GM19467 (cell line): ENCODE measurements at regions not wholly inside any gene's neighbourhood (a gene's known extent, or its start where the extent isn't known, plus 50 kb on each side); places are given as distances from the start of the nearest gene placed in this dataset.

Source experiments
- ATAC-seq: cut with Tn5 transposase; IDR thresholded peaks from one replicate; pipeline ENCODE4 v1.9.1; 2021; ENCODE audit warnings: mild to moderate bottlenecking, moderate library complexity; ENCODE audit not compliant: unreplicated experiment

DNA sequence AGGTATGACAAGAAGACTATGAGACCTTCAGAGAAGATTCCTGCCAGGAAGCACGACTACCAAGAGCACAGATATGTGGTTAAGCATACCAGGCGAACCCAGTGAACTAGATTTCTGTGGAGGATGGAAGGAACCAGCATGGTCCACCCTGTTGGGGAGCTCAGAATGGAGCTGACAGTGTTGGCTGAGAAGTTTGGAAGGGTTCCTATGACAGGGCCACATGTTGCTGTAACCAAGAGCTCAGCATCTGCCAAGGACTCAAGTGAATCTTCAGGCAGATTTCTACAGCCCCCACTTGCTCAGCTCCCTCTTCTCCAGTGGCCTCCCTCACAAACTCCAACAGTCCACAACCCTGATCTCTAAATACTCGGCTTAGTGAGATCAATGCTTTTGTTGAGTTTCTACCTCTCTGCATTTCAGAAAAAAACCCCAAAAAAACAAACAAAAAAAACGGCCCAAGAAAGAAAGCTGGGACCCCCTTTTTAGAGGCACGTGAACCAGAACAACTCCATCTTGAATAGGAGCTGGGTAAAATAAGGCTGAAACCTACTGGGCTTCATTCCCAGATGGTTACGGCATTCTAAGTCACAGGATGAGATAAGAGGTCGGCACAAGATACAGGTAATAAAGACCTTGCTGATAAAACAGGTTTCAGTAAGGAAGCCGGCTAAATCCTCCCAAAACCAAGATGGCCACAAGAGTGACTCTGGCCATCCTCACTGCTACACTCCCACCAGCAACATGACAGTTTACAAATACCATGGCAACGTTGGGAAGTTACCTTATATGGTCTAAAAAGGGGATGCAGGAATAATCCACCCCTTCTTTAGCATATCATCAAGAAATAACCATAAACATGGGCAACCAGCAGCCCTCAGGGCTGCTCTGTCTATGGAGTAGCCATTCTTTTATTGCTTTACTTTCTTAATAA lies 691.1 kb downstream of the UQCRFS1 start:
- ATAC-seq, result no peak

DNA sequence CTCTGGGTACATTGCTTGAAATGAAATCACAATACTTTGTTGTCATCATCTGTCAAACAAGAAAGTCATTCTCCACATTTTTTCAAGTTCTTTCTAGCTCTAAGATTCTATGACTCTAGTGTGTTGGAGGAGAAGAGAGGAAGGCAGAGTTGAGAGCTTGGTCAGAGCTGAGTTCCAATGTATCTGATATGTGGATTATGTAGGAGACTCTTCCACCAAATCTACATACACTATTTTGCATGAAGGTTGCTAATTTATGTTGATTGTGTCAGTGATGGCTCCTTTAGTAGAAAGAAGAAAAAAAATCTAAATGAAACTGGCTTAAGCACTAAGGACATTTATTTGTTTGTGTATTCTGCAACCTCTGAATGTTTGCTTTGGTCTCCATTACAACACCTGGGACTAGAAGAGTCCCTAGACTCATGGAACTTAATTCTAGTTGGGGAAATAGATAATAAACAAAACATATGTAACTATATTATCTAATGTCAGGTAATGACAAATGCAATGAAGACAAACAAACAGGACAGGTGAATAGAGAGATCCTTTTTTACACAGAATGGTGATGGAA lies 691.9 kb downstream of the UQCRFS1 start:
- no peak for ATAC-seq

DNA sequence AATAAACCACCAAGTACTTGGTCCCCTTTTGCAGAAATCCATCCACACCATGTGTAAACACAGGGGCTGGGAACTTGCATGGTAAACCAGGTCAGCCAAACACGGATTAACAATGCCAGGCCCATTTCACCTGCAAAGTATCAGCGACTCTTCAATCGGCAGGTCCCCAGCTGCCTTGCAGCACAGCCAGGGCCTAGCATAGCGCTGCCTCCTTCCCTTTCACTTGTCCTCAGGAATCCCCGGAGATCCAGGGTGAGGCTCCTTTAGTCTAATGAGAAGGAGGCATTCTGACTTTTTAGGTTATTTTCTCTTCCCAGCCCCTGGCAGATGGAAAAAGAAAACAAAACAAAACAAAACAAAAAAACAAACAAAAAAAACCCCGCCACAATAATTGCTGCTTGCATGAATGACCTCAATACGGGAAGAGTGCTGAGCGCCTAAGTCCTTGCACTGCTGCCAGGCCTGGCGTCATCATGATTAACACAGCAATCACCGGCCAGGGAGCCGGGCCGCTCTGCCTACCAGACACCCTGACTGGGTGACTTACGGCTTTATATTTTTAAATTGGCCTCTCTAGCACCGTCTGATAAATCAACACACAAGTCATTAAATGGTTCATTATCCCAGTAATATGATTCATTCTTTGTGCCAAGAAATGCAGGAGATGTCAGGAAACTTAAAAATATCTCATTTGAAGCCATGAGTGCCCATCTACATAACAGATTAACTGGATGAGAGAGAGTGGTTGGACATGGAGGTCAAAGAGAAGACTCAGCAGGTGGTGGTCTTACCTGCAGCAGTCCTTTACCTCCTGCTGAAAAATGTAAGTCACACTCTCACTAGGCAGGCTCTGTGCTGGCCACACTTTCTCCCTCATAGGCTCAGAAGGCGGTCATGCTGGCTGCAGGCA lies 692.7 kb downstream of the UQCRFS1 start:
- ATAC-seq, result no peak

DNA sequence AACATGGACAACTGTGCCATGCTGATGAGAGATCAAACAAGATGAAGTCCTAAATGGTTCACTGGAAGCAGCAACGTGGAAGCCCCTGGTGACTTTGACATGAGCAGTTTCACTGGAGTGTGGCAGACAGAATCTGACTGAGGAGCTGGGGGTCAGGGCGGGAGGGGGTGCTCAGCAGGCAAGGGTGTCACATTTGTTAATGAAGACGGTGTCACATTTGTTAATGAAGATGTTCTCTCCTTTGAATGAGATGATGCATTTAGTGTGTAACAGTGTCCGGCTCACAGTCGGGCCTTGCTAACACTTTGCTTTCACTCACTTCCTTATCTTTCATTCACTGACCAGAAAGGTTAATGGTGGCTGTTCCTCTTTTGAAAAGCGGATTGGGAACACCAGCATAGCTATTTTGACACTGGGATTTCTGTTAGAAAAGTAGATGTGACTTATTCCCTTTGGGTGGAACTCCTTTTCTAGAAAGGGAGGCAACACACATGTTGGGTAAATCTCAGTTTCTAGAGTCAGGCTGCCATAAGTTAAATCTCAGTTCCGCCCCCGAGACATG lies 693.7 kb downstream of the UQCRFS1 start:
- no peak for ATAC-seq

DNA sequence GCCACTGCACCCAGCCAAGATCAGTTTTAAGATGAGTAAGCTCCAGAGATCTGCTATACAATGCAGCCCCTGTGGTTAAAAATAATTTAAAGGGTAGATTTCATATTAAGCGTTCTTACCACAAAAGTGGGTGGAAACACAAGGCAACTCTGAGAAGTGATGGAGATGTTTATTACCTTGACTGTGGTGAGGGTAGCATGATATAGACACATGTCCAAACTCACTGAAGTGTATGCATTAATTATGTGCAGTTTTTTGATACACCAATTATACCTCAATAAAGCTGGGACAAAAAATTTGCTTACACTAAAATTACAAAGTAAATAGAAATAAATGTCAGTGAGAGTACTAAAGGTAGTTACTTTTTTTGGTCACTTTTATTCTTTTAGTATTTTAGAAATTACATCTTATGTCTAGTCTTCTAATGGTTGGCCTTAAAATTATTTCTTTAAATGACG lies 696.5 kb downstream of the UQCRFS1 start:
- no peak for ATAC-seq

DNA sequence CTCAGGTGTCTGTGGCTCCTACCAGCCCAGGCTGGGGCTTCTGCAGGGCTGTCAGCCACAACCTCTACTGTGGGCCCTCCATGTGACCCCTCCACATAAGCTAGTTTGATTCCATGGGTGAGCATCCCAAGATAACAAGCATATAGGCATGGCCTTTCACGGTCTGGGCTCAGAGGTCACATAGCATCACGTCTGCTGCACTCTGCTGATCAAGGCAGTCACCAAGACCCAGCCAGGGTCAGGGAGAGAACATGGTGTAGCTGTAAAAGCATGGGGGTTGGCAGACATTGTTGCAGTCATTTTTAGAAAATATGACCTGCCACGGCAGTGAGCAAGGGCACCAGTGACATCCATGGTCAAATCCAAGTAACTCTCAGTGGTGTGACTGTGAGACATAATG lies 698.8 kb downstream of the UQCRFS1 start:
- ATAC-seq, result no peak

DNA sequence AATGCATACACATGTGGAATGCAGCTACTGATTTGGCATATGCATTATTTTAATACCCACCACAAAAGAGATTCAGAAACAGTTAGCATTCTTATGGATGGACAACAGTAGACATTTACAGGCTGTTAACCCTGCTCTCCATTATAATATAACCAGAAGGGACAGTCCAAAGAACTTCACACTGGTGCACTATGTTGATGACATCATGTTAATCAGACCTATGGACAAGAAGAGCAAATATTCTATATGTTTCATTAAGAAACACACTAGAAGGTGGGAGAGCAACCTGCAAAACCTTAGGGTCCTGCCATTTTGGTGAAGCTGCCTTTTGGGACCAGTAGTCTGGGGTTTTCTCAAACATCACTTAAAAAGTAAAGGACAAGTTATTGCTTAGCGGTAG lies 701.3 kb downstream of the UQCRFS1 start:
- ATAC-seq, result no peak

DNA sequence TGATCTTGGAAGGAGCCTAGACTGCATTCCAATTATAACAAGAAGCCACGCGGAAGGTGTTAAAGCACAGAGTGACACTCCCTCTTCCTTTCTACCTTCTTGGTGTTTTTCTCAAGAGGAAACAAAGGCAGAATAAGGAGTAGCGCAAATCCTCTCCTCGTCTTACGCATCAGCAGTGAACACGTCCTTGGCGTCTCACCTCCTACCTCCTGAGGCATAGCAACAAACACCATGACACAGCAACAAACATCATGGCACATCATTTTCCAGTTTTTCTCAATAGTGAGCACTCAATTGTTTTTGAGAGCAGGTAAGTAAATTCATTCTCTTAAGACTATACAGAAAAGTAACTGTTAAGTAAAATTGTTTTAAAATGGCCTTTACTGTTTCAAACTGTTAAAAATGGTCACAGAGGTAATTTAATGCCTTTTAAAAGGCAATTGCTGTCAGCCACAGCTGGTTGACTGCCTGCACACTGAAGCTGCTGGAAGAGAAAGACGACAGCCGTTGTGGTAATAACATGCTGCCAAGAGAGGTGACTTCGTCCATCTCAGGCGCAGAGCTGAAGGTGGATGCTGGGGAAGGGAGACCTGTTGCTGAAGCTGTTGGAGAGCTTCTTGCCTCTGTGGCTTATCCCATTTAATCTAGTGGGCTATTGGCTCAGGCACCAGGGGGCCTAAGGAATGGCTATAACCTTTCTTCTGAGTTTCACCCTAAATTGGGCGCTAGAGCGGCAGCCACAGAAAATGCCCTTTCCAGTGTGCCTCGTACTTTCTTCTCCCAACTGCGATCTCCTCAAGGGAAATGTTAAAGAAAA lies 703.7 kb downstream of the UQCRFS1 start:
- ATAC-seq, result no peak

DNA sequence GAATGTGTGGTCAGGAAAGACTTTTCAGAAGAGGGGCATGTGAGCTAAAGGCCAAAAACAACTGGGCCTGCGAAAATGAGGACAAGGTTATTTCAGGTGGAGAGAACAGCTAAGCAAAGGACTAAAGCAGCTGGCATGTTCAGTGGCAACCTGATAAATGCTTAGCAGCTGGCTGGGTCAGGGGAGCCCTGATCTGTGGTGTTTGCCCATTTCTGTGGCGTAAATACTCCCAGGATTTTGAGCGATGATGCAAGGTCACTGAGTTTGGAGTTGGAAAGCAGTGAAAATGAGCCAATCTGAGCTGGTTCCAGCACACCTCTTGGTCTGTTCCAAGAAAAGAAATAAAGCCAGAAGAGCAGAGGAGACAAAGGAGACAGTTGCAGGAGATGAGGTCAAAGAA lies 704.3 kb downstream of the UQCRFS1 start:
- no peak for ATAC-seq

DNA sequence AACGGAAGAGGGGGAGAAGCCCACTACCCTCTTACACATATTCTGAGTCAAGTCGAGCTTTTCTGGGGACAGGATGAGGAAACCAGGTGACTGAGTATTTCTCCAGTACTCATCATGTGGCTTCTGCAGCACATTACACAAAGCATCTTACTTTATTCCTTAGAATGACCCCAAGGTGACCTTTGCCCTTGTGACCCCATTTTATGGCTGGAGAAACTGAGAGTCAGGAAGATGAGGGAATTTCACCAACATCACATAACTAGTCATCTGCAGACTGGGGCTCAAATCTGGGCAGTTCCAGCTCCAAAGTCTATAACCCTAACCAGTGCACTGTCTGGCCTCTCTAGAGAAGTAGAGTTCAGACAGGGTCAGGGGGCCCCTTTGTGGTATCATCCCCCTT lies 707.0 kb downstream of the UQCRFS1 start:
- ATAC-seq, result no peak

DNA sequence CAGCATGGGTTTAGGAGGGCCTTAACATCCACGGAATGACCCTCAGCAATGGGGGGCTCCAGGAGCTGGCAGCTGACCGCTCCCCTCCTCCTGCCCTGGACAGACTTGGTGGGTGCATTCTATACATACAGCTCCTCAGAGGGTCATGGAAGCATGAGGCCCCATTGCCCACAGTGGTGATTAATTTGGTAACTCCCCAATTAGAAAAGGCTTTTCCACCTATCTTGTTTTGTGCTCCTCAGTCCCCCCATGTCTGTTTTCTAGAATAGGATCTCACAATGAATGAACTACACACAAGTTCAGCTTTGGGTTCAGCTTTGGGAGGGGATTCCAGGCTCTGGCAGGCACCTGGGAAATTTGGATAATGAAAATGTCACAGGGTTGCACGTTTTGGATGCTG lies 707.8 kb downstream of the UQCRFS1 start:
- ATAC-seq, result no peak

DNA sequence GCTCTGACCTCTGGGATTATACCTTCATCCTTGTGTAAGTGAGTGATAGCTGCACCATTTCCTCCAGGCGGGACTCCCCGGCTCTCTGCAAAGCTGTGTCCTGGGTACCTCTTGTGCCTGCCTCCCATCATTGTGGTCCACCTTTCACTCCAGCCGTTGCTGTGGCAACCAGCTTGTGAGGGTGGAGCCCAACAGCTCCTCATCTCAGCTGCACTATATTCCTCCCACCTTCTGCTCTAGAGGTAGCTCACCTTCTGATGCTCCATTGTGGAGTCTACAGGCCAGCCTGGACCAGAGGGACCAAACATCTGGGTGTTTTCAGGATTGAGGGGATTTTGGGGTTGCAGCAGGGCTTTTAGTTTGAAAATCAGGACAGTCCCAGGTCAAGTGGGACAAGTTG lies 708.2 kb downstream of the UQCRFS1 start:
- no peak for ATAC-seq

DNA sequence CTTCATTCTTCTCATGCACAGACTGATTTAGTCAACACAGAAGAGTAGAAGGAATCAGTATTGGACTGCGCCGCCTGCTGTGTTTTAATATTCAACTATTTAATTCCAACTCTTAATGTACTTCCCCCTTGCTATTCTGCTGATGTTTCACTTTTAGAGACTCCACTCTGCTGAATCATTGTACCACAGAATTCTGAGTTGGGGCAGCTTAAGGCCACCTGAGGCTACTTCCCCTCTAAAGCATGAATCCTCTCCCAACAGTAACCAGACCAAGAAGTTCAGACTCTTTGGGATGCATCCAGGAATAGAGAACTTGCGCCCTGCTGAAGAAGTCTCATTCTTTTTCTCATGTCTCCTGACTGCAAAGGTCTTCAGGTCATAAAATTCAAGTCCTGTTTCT lies 708.8 kb downstream of the UQCRFS1 start:
- no peak for ATAC-seq

DNA sequence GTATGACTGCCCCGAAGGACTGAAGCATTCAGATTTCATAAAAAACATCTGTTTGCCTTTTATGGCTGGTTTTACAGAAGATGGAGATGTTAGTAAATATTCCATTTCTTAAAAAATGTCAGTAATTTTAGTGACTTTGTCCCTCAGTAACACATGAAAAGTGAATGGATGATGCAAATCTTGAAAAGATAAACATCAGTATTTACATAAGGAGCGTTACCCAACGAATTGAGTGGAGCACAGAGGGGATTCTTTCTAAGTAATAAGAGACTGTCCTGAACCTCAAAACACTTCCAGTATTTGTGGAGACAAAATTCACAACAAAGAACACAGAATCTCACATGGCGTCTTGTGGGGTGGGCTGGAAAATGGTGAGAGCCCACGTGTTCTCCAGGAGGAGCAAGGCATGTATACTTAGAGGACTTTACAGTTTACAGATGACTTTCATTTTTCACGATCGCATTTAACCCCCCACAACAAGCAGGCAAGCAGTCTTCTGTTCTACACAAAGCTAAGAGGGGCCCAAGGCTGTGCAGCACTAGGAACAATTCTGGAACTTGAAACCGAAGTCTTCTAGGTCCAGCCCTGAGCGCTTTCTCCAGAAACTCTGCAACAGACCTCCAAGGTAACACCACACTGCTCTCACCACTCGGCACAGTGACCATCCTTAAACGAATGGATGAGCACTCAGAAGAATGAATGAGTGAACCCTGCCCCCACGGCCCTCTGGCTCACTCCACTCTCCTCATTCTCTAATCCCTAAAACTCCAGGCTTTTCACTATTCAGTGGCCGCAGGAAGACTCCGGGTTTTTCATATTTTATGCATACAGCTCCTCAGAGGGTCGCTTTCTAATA lies 709.8 kb downstream of the UQCRFS1 start:
- no peak for ATAC-seq

DNA sequence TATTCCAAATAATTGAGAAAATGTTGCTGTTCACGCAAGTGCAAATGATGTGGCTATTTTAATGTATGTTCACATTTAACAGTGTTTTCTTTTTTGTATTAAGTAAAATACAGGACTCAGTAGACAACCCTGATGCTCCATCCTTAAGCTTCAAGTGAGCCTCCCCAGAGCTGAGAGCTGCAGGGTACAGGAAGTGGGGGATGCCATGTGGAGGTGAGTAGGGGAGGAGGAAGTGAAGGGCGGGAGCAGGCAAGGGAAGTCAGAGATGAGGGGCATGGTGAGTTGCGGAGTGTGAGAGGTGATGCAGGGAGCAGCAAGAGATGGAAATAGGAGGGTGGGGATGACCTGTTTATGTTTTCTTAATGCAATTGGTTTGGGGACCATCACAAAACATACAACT lies 711.0 kb downstream of the UQCRFS1 start:
- ATAC-seq, result no peak

DNA sequence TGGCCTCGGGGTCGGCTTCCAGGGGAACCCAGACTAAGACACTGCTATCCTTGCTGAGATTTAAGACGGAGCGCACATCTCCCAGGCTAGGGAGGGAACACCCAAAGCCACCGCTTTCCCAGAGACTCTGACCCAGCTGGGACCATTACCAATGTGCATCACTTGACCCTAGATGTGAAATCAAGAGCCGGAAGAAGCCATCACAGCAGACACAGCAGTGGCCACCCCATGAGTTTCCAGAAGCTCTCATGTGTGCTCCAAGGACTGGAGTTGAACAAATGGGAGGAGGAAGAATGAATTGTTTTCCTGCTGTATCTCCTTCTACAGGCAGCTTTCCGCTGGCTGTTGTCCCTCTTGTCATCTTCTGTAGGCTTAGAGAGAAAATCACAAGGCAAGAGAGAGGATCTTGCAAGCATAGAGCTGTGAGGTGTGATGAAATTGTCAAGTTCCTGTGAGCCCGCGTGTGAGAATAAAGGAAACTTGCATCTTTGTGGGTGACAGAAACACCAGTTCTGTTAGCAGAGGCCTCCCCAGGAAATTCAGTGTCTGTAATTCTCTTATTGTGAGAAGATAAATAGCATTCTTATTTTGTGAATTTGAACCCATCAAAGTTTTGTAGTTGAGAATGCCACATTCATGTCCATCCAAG lies 711.8 kb downstream of the UQCRFS1 start:
- ATAC-seq, result no peak

DNA sequence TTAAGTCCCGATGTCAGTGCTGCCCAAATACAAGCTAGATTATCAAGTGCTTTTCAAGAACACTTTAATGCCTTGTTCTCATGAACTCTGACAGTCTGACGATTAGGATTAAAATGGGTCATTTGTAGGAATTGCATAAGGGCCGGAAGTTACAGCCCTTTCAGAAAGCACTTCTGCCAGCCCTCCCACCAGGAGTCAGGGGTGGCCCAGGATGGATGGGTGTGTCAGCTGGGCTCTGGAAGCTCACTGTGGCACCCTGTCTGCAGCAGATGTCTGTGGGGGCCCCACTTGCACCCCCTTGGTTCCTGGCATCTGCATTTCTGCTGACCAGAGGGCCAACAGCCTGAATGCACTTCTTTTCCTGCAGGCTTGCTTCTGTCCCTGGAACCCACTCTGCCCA lies 712.7 kb downstream of the UQCRFS1 start:
- no peak for ATAC-seq

DNA sequence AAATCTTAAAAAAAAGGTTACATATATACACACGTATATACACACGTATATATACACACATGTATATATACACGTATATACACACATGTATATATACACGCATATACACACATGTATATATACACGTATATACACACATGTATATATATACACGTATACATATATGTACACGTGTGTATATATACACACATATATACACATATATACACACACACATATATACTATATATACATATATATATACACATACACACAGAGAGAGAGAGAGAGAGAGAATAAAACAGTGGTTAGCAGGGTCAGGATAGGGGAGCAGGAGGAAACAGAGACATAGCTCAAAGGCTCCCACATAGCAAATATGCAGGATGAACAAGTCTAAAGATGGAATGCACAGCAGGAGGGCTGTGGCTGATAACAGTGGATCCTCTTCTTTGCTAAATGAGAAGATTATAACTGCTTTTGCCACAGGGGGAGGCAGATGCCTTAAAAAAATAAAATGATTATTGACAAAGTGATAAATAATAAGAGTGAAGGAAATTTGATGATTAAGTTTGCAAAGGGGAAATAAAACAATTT lies 714.5 kb downstream of the UQCRFS1 start:
- ATAC-seq, result no peak
